ENCODE measurements at regions not wholly inside any gene's neighbourhood (a gene's known extent, or its start where the extent isn't known, plus 50 kb on each side); places are given as distances from the start of the nearest gene placed in this dataset.

DNA sequence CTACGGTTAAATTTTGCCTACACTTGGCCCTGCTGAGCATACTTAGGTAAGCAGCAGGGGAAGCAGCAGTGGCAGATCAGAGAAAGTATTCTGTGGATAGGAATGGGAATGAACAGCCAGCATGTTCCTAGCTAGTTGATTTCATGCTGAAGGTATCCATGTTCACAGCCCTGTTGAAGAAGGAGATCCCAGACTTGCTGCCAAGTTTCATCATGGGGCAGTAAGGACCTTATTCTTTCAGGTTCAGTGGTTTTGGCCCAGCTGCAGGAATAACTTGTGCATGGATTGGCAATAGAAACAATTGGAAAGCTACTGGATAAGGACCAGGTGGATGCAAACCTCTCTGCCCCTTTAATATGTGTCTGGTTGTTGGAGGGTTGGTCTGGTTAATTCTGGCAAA is 98.2 kb upstream of the TMEM178A start:
- Histone ChIP-seq H3K79me2 (ENCODE audit: low read length) (no peaks in the 10 kb centered on the region), H2AFZ (ENCODE audit: low read length) (no peak overlapping the region), H4K20me1 (ENCODE audit: insufficient read depth, low read depth, low read length) (no peaks in the 10 kb centered on the region), H3K36me3 (ENCODE audit: insufficient read depth, low read length) (no peaks in the 10 kb centered on the region), H3K9me2 (replicated peaks; ENCODE audit: insufficient read depth, low read length) (no peaks in the 10 kb centered on the region), H3K4me3 (ENCODE audit: low read length) (no peak overlapping the region), H3K9ac (ENCODE audit: low read length) (no peak overlapping the region), H3K27ac (ENCODE audit: low read length) (no peak overlapping the region), H3K27me3 (ENCODE audit: low read length) (no peaks in the 10 kb centered on the region), H3K4me2 (ENCODE audit: low read depth, low read length, poor library complexity, severe bottlenecking) (no peak overlapping the region), H3K9me3 (ENCODE audit: low read length) (peaks cover 23% of the 10 kb centered on the region), H3K4me1 (ENCODE audit: low read length) (no peaks in the 10 kb centered on the region)
- DNase-seq: no peak

DNA sequence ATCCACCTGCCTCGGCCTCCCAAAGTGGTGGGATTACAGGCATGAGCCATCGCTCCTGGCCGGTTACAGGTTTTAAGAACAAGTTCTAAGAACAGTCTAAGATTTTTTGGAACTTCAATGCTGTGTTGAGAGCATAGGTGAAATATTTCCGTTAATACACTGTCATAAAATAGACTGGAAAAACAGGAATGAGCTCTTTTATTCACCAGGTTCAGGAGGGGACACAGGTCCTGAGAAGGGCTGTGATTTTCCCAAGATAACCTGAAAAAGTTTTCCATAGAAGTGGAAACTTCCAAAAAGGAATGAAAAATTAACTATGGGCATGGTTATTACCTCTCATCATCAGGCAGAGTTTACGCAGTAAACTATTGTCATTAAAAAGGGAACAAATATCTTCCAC is 97.6 kb upstream of the TMEM178A start:
- no peak for DNase-seq
- no peaks in the 10 kb centered on the region for H3K27me3 ChIP-seq (ENCODE audit: low read length)
- no peak overlapping the region for H3K27ac ChIP-seq (ENCODE audit: low read length)
- H3K79me2 ChIP-seq (ENCODE audit: low read length): no peaks in the 10 kb centered on the region
- no peaks in the 10 kb centered on the region for H4K20me1 ChIP-seq (ENCODE audit: insufficient read depth, low read depth, low read length)
- H3K4me1 ChIP-seq (ENCODE audit: low read length): no peaks in the 10 kb centered on the region
- H3K9me2 ChIP-seq (replicated peaks; ENCODE audit: insufficient read depth, low read length): no peaks in the 10 kb centered on the region
- H3K4me3 ChIP-seq (ENCODE audit: low read length): no peak overlapping the region
- peaks cover 17% of the 10 kb centered on the region for H3K9me3 ChIP-seq (ENCODE audit: low read length)
- H3K4me2 ChIP-seq (ENCODE audit: low read depth, low read length, poor library complexity, severe bottlenecking): no peak overlapping the region
- no peak overlapping the region for H2AFZ ChIP-seq (ENCODE audit: low read length)
- no peaks in the 10 kb centered on the region for H3K36me3 ChIP-seq (ENCODE audit: insufficient read depth, low read length)
- H3K9ac ChIP-seq (ENCODE audit: low read length): no peak overlapping the region

DNA sequence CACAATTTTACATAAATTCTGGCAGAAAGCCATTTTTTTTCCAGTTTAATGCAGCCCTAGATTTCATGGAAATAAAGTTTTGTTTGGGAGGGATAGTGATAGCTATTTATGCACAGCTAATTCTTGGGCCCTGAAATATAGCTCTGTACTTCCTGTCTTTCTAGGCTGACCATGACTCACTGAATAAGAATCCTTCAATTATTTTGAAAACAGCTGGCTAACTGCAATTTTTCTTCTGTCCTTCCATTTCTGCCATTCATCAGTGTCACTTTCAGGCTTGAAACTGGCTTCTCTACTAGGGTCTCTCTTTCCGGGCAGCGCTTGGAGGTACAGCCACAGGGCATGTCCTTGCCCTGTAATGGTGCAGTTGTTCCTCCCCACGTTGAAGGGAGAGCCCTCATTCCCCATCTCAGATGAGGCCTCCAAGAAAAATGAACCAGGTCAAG is 97.1 kb upstream of the TMEM178A start:
- no peak for DNase-seq
- Histone ChIP-seq H3K79me2 (ENCODE audit: low read length) (no peaks in the 10 kb centered on the region), H3K9me3 (ENCODE audit: low read length) (peaks cover 13% of the 10 kb centered on the region), H3K27me3 (ENCODE audit: low read length) (no peaks in the 10 kb centered on the region), H3K4me3 (ENCODE audit: low read length) (no peak overlapping the region), H4K20me1 (ENCODE audit: insufficient read depth, low read depth, low read length) (no peaks in the 10 kb centered on the region), H3K36me3 (ENCODE audit: insufficient read depth, low read length) (no peaks in the 10 kb centered on the region), H3K9me2 (replicated peaks; ENCODE audit: insufficient read depth, low read length) (no peaks in the 10 kb centered on the region), H2AFZ (ENCODE audit: low read length) (no peak overlapping the region), H3K9ac (ENCODE audit: low read length) (no peak overlapping the region), H3K4me2 (ENCODE audit: low read depth, low read length, poor library complexity, severe bottlenecking) (no peak overlapping the region), H3K4me1 (ENCODE audit: low read length) (no peaks in the 10 kb centered on the region), H3K27ac (ENCODE audit: low read length) (no peak overlapping the region)

GRCh38 chr2:39570130-39570555 is 95.6 kb upstream of the TMEM178A start:
- Histone ChIP-seq H3K36me3 (ENCODE audit: insufficient read depth, low read length) (no peaks in the 10 kb centered on the region), H3K4me2 (ENCODE audit: low read depth, low read length, poor library complexity, severe bottlenecking) (no peak overlapping the region), H3K9me3 (ENCODE audit: low read length) (no peaks in the 10 kb centered on the region), H3K9ac (ENCODE audit: low read length) (no peak overlapping the region), H3K4me1 (ENCODE audit: low read length) (no peaks in the 10 kb centered on the region), H3K9me2 (replicated peaks; ENCODE audit: insufficient read depth, low read length) (no peaks in the 10 kb centered on the region), H3K27me3 (ENCODE audit: low read length) (no peaks in the 10 kb centered on the region), H3K79me2 (ENCODE audit: low read length) (no peaks in the 10 kb centered on the region), H2AFZ (ENCODE audit: low read length) (no peak overlapping the region), H4K20me1 (ENCODE audit: insufficient read depth, low read depth, low read length) (no peaks in the 10 kb centered on the region), H3K27ac (ENCODE audit: low read length) (no peak overlapping the region), H3K4me3 (ENCODE audit: low read length) (no peak overlapping the region)
- no peak for DNase-seq

DNA sequence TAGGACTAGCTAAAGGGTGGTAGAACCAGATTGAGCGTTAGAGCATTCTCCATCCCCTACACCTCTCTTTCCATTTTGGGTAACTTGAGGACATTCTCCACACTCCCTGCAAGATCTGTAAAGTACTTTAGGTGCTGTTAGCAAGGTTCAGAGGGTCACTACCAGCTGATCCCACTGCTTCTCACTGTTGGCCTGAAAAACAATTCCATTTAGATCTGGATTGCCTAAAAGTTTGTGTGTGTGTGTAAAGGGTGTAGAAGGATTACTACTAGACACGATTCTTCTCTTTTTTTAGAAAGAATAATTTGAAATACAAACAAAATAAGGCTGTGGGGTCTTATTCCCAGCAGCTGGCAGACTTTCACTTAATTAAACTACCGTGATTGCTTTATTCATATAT is 95.1 kb upstream of the TMEM178A start:
- no peak overlapping the region for H2AFZ ChIP-seq (ENCODE audit: low read length)
- H3K9me2 ChIP-seq (replicated peaks; ENCODE audit: insufficient read depth, low read length): no peaks in the 10 kb centered on the region
- no peaks in the 10 kb centered on the region for H3K79me2 ChIP-seq (ENCODE audit: low read length)
- no peaks in the 10 kb centered on the region for H3K4me1 ChIP-seq (ENCODE audit: low read length)
- no peak for DNase-seq
- H3K9me3 ChIP-seq (ENCODE audit: low read length): no peaks in the 10 kb centered on the region
- H4K20me1 ChIP-seq (ENCODE audit: insufficient read depth, low read depth, low read length): no peaks in the 10 kb centered on the region
- H3K27ac ChIP-seq (ENCODE audit: low read length): no peak overlapping the region
- H3K36me3 ChIP-seq (ENCODE audit: insufficient read depth, low read length): no peaks in the 10 kb centered on the region
- H3K4me2 ChIP-seq (ENCODE audit: low read depth, low read length, poor library complexity, severe bottlenecking): no peak overlapping the region
- H3K9ac ChIP-seq (ENCODE audit: low read length): no peak overlapping the region
- no peaks in the 10 kb centered on the region for H3K27me3 ChIP-seq (ENCODE audit: low read length)
- no peak overlapping the region for H3K4me3 ChIP-seq (ENCODE audit: low read length)

- Histone ChIP-seq H4K20me1 (ENCODE audit: insufficient read depth, low read depth, low read length) (no peaks in the 10 kb centered on the region), H3K36me3 (ENCODE audit: insufficient read depth, low read length) (no peaks in the 10 kb centered on the region), H3K9ac (ENCODE audit: low read length) (no peak overlapping the region), H2AFZ (ENCODE audit: low read length) (no peak overlapping the region), H3K79me2 (ENCODE audit: low read length) (no peaks in the 10 kb centered on the region), H3K4me1 (ENCODE audit: low read length) (no peaks in the 10 kb centered on the region), H3K9me2 (replicated peaks; ENCODE audit: insufficient read depth, low read length) (no peaks in the 10 kb centered on the region), H3K4me2 (ENCODE audit: low read depth, low read length, poor library complexity, severe bottlenecking) (no peak overlapping the region), H3K27me3 (ENCODE audit: low read length) (no peaks in the 10 kb centered on the region), H3K4me3 (ENCODE audit: low read length) (no peak overlapping the region), H3K9me3 (ENCODE audit: low read length) (no peaks in the 10 kb centered on the region), H3K27ac (ENCODE audit: low read length) (no peak overlapping the region)
- no peak for DNase-seq
Observed at GRCh38 chr2:39571111-39571731, 94.5 kb upstream of the TMEM178A start.

GRCh38 chr2:39573276-39573675 is 92.4 kb upstream of the TMEM178A start:
- Histone ChIP-seq H3K27ac (ENCODE audit: low read length) (no peak overlapping the region), H3K27me3 (ENCODE audit: low read length) (no peaks in the 10 kb centered on the region), H4K20me1 (ENCODE audit: insufficient read depth, low read depth, low read length) (no peaks in the 10 kb centered on the region), H3K4me2 (ENCODE audit: low read depth, low read length, poor library complexity, severe bottlenecking) (no peak overlapping the region), H2AFZ (ENCODE audit: low read length) (no peak overlapping the region), H3K36me3 (ENCODE audit: insufficient read depth, low read length) (no peaks in the 10 kb centered on the region), H3K4me3 (ENCODE audit: low read length) (no peak overlapping the region), H3K9me2 (replicated peaks; ENCODE audit: insufficient read depth, low read length) (no peaks in the 10 kb centered on the region), H3K79me2 (ENCODE audit: low read length) (no peaks in the 10 kb centered on the region), H3K9me3 (ENCODE audit: low read length) (no peaks in the 10 kb centered on the region), H3K4me1 (ENCODE audit: low read length) (no peaks in the 10 kb centered on the region), H3K9ac (ENCODE audit: low read length) (no peak overlapping the region)
- no peak for DNase-seq

- Histone ChIP-seq H3K4me1 (ENCODE audit: low read length) (no peaks in the 10 kb centered on the region), H2AFZ (ENCODE audit: low read length) (no peak overlapping the region), H3K79me2 (ENCODE audit: low read length) (no peaks in the 10 kb centered on the region), H3K9me3 (ENCODE audit: low read length) (no peaks in the 10 kb centered on the region), H3K9ac (ENCODE audit: low read length) (no peak overlapping the region), H4K20me1 (ENCODE audit: insufficient read depth, low read depth, low read length) (no peaks in the 10 kb centered on the region), H3K27ac (ENCODE audit: low read length) (no peak overlapping the region), H3K9me2 (replicated peaks; ENCODE audit: insufficient read depth, low read length) (no peaks in the 10 kb centered on the region), H3K36me3 (ENCODE audit: insufficient read depth, low read length) (no peaks in the 10 kb centered on the region), H3K4me2 (ENCODE audit: low read depth, low read length, poor library complexity, severe bottlenecking) (no peak overlapping the region), H3K4me3 (ENCODE audit: low read length) (no peak overlapping the region), H3K27me3 (ENCODE audit: low read length) (no peaks in the 10 kb centered on the region)
- DNase-seq: no peak
Observed at GRCh38 chr2:39581866-39582265, 83.9 kb upstream of the TMEM178A start.

DNA sequence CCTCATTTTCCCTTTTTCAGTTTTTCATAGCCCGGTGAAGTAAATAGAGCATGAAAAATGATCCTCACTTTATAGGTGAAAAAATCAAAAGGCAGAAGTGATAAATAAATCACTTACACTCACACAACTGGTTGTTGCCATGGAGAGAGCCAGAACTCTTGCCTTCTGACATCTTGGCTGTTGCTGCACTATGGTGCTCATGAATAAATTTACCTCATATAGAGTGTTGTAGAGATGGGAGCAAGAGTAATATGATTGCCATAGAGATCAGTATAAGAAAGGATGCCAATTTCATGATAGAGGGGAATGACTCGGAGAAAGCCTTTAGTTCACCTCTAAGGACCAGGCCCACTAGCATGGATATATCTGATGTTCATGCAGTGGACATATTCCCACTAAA is 82.5 kb upstream of the TMEM178A start:
- Histone ChIP-seq H2AFZ (ENCODE audit: low read length) (no peak overlapping the region), H3K79me2 (ENCODE audit: low read length) (no peaks in the 10 kb centered on the region), H3K4me3 (ENCODE audit: low read length) (no peak overlapping the region), H3K4me1 (ENCODE audit: low read length) (no peaks in the 10 kb centered on the region), H3K4me2 (ENCODE audit: low read depth, low read length, poor library complexity, severe bottlenecking) (no peak overlapping the region), H3K27ac (ENCODE audit: low read length) (no peak overlapping the region), H4K20me1 (ENCODE audit: insufficient read depth, low read depth, low read length) (no peaks in the 10 kb centered on the region), H3K9me2 (replicated peaks; ENCODE audit: insufficient read depth, low read length) (no peaks in the 10 kb centered on the region), H3K9me3 (ENCODE audit: low read length) (no peaks in the 10 kb centered on the region), H3K9ac (ENCODE audit: low read length) (no peak overlapping the region), H3K27me3 (ENCODE audit: low read length) (no peaks in the 10 kb centered on the region), H3K36me3 (ENCODE audit: insufficient read depth, low read length) (no peaks in the 10 kb centered on the region)
- DNase-seq: no peak

Measured in Karpas-422 (cell line).